ENCODE measurements at regions not wholly inside any gene's neighbourhood (a gene's known extent, or its start where the extent isn't known, plus 50 kb on each side); places are given as distances from the start of the nearest gene placed in this dataset.

GRCh38 chr2:235229236-235229635, 264.6 kb upstream of the AGAP1 start:
- DNase-seq (ENCODE audit: extremely low read depth, low read depth) = no peak
- TF ChIP-seq CTCF (IDR thresholded peaks at IDR 0.05; ENCODE audit: low read depth, low read length, missing control alignments) = no peak
- H3K4me3 ChIP-seq (replicated peaks; ENCODE audit: low read depth, low read length) = no peak overlapping the region

GRCh38 chr2:235230821-235231601, 262.8 kb upstream of the AGAP1 start:
- no peak for TF ChIP-seq CTCF (IDR thresholded peaks at IDR 0.05; ENCODE audit: low read depth, low read length, missing control alignments)
- no peak for DNase-seq (ENCODE audit: extremely low read depth, low read depth)
- H3K4me3 ChIP-seq (replicated peaks; ENCODE audit: low read depth, low read length) = no peak overlapping the region

GRCh38 chr2:235232449-235233433, 261.1 kb upstream of the AGAP1 start:
- no peak overlapping the region for H3K4me3 ChIP-seq (replicated peaks; ENCODE audit: low read depth, low read length)
- no peak for DNase-seq (ENCODE audit: extremely low read depth, low read depth)
- no peak for TF ChIP-seq CTCF (IDR thresholded peaks at IDR 0.05; ENCODE audit: low read depth, low read length, missing control alignments)

GRCh38 chr2:235234736-235235135, 259.1 kb upstream of the AGAP1 start:
- no peak for DNase-seq (ENCODE audit: extremely low read depth, low read depth)
- TF ChIP-seq CTCF (IDR thresholded peaks at IDR 0.05; ENCODE audit: low read depth, low read length, missing control alignments) = no peak
- H3K4me3 ChIP-seq (replicated peaks; ENCODE audit: low read depth, low read length) = no peak overlapping the region

GRCh38 chr2:235235977-235236767, 257.7 kb upstream of the AGAP1 start:
- TF ChIP-seq CTCF (IDR thresholded peaks at IDR 0.05; ENCODE audit: low read depth, low read length, missing control alignments) = no peak
- DNase-seq (ENCODE audit: extremely low read depth, low read depth) = no peak

GRCh38 chr2:235238537-235238936, 255.3 kb upstream of the AGAP1 start:
- no peak for TF ChIP-seq CTCF (IDR thresholded peaks at IDR 0.05; ENCODE audit: low read depth, low read length, missing control alignments)
- H3K4me3 ChIP-seq (replicated peaks; ENCODE audit: low read depth, low read length) = no peak overlapping the region
- DNase-seq (ENCODE audit: extremely low read depth, low read depth) = no peak

More at GRCh38 chr2:235235977-235236767, 257.7 kb upstream of the AGAP1 start:
- no peak overlapping the region for H3K4me3 ChIP-seq (replicated peaks; ENCODE audit: low read depth, low read length)

Measured in HFF-Myc (cell line).